Endothelial cell of umbilical vein (primary cell): ENCODE measurements at regions not wholly inside any gene's neighbourhood (a gene's known extent, or its start where the extent isn't known, plus 50 kb on each side); places are given as distances from the start of the nearest gene placed in this dataset.

Source experiments
- CTCF ChIP-seq, 2 donors: IDR thresholded peaks; 1 replicate in 1 of 2; 2 replicates in 1 of 2; pipeline ENCODE4 v1.5.1; 2011; ENCODE audit warnings: low read length in 2 of 2, mild to moderate bottlenecking in 2 of 2, moderate library complexity in 2 of 2, control low read depth in 1 of 2, inconsistent platforms in 1 of 2, low read depth in 1 of 2; ENCODE audit not compliant: insufficient read depth in 1 of 2; ENCODE audit errors: extremely low read depth in 1 of 2
- EZH2 ChIP-seq: IDR thresholded peaks from 2 replicates; pipeline ENCODE4 v1.6.1; 2012; ENCODE audit warnings: borderline replicate concordance, low read depth, mild to moderate bottlenecking, moderate library complexity, low read length, inconsistent platforms; ENCODE audit not compliant: severe bottlenecking
- GATA2 ChIP-seq: IDR thresholded peaks from 2 replicates; pipeline ENCODE4 v1.7.0; 2011; ENCODE audit warnings: low read depth, mild to moderate bottlenecking, moderate library complexity, mixed read lengths, low read length; ENCODE audit not compliant: insufficient read length, insufficient read depth
- JUN ChIP-seq: IDR thresholded peaks from 2 replicates; pipeline ENCODE4 v1.6.1; 2011; ENCODE audit warnings: borderline replicate concordance, low read depth; ENCODE audit not compliant: insufficient read length, insufficient read depth
- MAX ChIP-seq: IDR thresholded peaks from 2 replicates; pipeline ENCODE4 v1.6.1; 2011; ENCODE audit not compliant: insufficient read depth, insufficient read length
- MYC ChIP-seq: IDR thresholded peaks from one replicate; pipeline ENCODE4 v1.6.1; 2011; ENCODE audit warnings: mild to moderate bottlenecking, low read depth, low read length
- POLR2A ChIP-seq: IDR thresholded peaks from 2 replicates; pipeline ENCODE4 v1.6.1; 2012; ENCODE audit warnings: low read depth, mild to moderate bottlenecking, control low read depth, low read length

DNA sequence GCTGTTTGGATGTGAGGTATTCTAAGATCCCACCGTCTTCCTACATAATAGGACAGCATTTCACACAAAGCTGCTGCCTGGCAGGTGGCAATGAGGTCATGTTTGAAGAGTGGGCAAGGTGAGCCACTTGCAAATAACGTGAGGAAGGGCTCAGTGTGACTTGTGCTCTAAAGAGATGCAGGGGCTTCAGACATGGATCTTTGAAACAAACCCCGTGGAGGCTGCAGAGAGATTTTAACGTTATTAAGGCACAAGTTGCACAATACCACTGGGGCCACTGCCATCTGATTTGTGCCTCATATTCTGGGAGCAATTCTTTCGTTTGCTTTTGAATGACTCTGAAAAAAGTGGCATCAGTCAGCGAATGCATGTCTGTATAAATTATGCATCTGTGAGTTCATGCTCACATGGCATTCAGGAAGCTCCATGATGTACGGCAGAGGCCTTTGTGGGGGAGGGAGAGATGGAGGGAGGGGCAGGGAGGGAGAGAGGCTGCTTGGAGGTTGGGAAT lies 362.0 kb downstream of the SOX11 start:
- TF ChIP-seq MYC (no peak), CTCF (IDR thresholded peaks at IDR 0.05; ENCODE audit: extremely low read depth in 1 of 2, insufficient read depth in 1 of 2, low read depth in 1 of 2, low read length in 2 of 2) (no peak), POLR2A (no peak), GATA2 (no peak), MAX (no peak), JUN (no peak), EZH2 (no peak)
